Psoas muscle (tissue), 7 donors: ENCODE measurements at regions not wholly inside any gene's neighbourhood (a gene's known extent, or its start where the extent isn't known, plus 50 kb on each side); places are given as distances from the start of the nearest gene placed in this dataset.

Experiments
- ATAC-seq, 4 donors: fragments of 200-7000 bp; cut with Tn5 transposase; one replicate each; pipeline ENCODE4 v1.9.1; 2020; ENCODE audit warnings: moderate library complexity in 3 of 4, mild to moderate bottlenecking in 2 of 4
- DNase-seq, 2 donors: peaks; one replicate each; pipeline ENCODE4 v3.0.0-alpha.2; 2020
- H3K27ac ChIP-seq: fragments of 200-600 bp; one replicate; pipeline ENCODE4 v1.8.0; 2022
- H3K27me3 ChIP-seq, 3 donors: fragments of 200-600 bp in 1 of 3; one replicate each; pipeline versions ENCODE4 v1.6.1 to v1.8.0; 2013 to 2022; ENCODE audit warnings: low read length in 2 of 3, mild to moderate bottlenecking in 2 of 3, moderate library complexity in 1 of 3; ENCODE audit not compliant: insufficient read depth in 3 of 3
- H3K36me3 ChIP-seq, 2 donors: fragments of 200-600 bp in 1 of 2; one replicate each; pipeline versions ENCODE4 v1.6.1 to v1.8.0; 2013 to 2022; ENCODE audit warnings: low read depth in 1 of 2, mild to moderate bottlenecking in 1 of 2, moderate library complexity in 1 of 2; ENCODE audit not compliant: insufficient read depth in 1 of 2
- H3K4me1 ChIP-seq: fragments of 200-600 bp; one replicate; pipeline ENCODE4 v1.8.0; 2022
- H3K4me3 ChIP-seq: fragments of 200-600 bp; one replicate; pipeline ENCODE4 v1.8.0; 2022; ENCODE audit warnings: mild to moderate bottlenecking
- H3K9me3 ChIP-seq: fragments of 200-600 bp; one replicate; pipeline ENCODE4 v1.8.0; 2022
- CTCF ChIP-seq: fragments of 200-600 bp; IDR thresholded peaks from one replicate; pipeline ENCODE4 v1.8.0; 2022; ENCODE audit warnings: antibody characterized with exemption
- WGBS, 3 donors: extraction: QIAGEN DNeasy Blood & Tissue Kit; methylation state at CpG; one replicate each; pipeline versions ENCODE4 v1.1.6 to v1.1.7; 2013; 5-methylcytosine and 5-hydroxymethylcytosine counted together
- intact Hi-C, 2 donors: fragments of 100-400 bp; cut with DNase I; formaldehyde crosslinking; loops; one replicate each; pipeline versions ENCODE4 v1.11.0 to v1.14.2; 2022
- donor health status: healthy with polysubstance abuse.
- donor health status: DM: no; HTN: no; CAD: no; lungs with moderate emphysema.
- donor health status: Bipolar disorder and iron deficiency.
- donor health status: healthy.
- donor health status: DM: yes; HTN: yes; CAD: no.
- donor health status: DM: no; HTN: no; CAD: no.
- donor health status: DM: yes; HTN: yes; CAD: no.

- H3K4me1 ChIP-seq: no peaks in the 10 kb centered on the region
- no peak for TF ChIP-seq CTCF
- no peak overlapping the region for H3K4me3 ChIP-seq
- no peaks in the 10 kb centered on the region for H3K27me3 ChIP-seq
- no peak overlapping the region for H3K27ac ChIP-seq
- intact Hi-C loops: no loop called here
- WGBS, 3 donors: 70 to 78% (median 78%) methylated on average over 3 of the region's 3 CpGs
- DNase-seq (no peak), ATAC-seq (no peak)
- H3K36me3 ChIP-seq: no peaks in the 10 kb centered on the region
- H3K9me3 ChIP-seq: no peaks in the 10 kb centered on the region
These were observed 901.3 kb upstream of the CDH2 start for GRCh38 chr18:29078273-29078672.

GRCh38 chr18:29077344-29077743 is 900.4 kb upstream of the CDH2 start:
- Histone ChIP-seq H3K4me3 (no peak overlapping the region), H3K9me3 (no peaks in the 10 kb centered on the region), H3K4me1 (no peaks in the 10 kb centered on the region), H3K27ac (no peak overlapping the region), H3K27me3 (no peaks in the 10 kb centered on the region), H3K36me3 (no peaks in the 10 kb centered on the region)
- no peak for ATAC-seq
- no peak for TF ChIP-seq CTCF
- WGBS, 3 donors: 93 to 96% (median 95%) methylated on average over 5 of the region's 5 CpGs
- intact Hi-C loops: no loop called here
- no peak for DNase-seq

GRCh38 chr18:29076645-29077044 is 899.7 kb upstream of the CDH2 start:
- 58 to 64% (median 59%) methylated on average over 2 of the region's 2 CpGs for WGBS, 3 donors
- no peak for ATAC-seq

GRCh38 chr18:29074147-29074546 is 897.2 kb upstream of the CDH2 start:
- TF ChIP-seq CTCF: no peak
- no peak overlapping the region for H3K4me3 ChIP-seq
- H3K36me3 ChIP-seq: no peaks in the 10 kb centered on the region
- WGBS, 3 donors: 65 to 72% (median 69%) methylated on average over 2 of the region's 2 CpGs
- no peaks in the 10 kb centered on the region for H3K27me3 ChIP-seq
- no peak for DNase-seq
- intact Hi-C loops: no loop called here
- H3K4me1 ChIP-seq: no peaks in the 10 kb centered on the region
- H3K9me3 ChIP-seq: no peaks in the 10 kb centered on the region
- no peak overlapping the region for H3K27ac ChIP-seq
- no peak for ATAC-seq

More at GRCh38 chr18:29076645-29077044, 899.7 kb upstream of the CDH2 start:
- no peak for TF ChIP-seq CTCF
- Histone ChIP-seq H3K27ac (no peak overlapping the region), H3K4me3 (no peak overlapping the region), H3K9me3 (no peaks in the 10 kb centered on the region), H3K27me3 (no peaks in the 10 kb centered on the region), H3K36me3 (no peaks in the 10 kb centered on the region), H3K4me1 (no peaks in the 10 kb centered on the region)
- intact Hi-C loops: no loop called here
- no peak for DNase-seq

GRCh38 chr18:29071869-29072268 is 894.9 kb upstream of the CDH2 start:
- no peak for TF ChIP-seq CTCF
- intact Hi-C loops: no loop called here
- Histone ChIP-seq H3K36me3 (no peaks in the 10 kb centered on the region), H3K27me3 (no peaks in the 10 kb centered on the region), H3K4me3 (no peak overlapping the region), H3K9me3 (no peaks in the 10 kb centered on the region), H3K27ac (no peak overlapping the region), H3K4me1 (no peaks in the 10 kb centered on the region)
- DNase-seq (no peak), ATAC-seq (no peak)
- WGBS, 3 donors: 65 to 78% (median 73%) methylated on average over 2 of the region's 2 CpGs
